GM21737 (cell line): ENCODE measurements at regions not wholly inside any gene's neighbourhood (a gene's known extent, or its start where the extent isn't known, plus 50 kb on each side); places are given as distances from the start of the nearest gene placed in this dataset.
"Not testable (repeated sequence)": the region's sequence is repeated elsewhere in the genome, so short reads cannot be mapped to it uniquely, and the experiment has no call there.

Source experiments
- ATAC-seq: cut with Tn5 transposase; IDR thresholded peaks from one replicate; pipeline ENCODE4 v1.9.1; 2021; ENCODE audit warnings: mild to moderate bottlenecking, moderate library complexity; ENCODE audit not compliant: unreplicated experiment

DNA sequence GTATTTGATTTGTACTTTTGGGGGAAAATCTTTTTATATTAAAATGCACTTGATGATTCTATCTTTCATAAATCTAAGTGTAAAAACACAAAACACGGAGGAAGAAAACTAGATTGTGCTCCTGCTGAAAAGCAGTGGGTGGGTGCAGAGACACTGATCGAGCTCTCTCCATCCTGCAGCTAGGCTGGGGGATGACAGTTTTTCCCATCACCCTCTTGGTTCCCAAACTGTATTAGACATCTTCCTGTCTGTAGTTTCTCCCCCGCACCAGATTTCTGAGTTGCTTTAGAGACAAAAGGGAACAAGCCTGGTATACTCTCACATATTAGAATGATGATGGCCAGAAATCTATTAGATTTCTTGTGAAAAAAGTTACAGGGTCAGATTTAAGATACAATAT is 99.6 kb downstream of the FAM114A2 start:
- ATAC-seq, result no peak

DNA sequence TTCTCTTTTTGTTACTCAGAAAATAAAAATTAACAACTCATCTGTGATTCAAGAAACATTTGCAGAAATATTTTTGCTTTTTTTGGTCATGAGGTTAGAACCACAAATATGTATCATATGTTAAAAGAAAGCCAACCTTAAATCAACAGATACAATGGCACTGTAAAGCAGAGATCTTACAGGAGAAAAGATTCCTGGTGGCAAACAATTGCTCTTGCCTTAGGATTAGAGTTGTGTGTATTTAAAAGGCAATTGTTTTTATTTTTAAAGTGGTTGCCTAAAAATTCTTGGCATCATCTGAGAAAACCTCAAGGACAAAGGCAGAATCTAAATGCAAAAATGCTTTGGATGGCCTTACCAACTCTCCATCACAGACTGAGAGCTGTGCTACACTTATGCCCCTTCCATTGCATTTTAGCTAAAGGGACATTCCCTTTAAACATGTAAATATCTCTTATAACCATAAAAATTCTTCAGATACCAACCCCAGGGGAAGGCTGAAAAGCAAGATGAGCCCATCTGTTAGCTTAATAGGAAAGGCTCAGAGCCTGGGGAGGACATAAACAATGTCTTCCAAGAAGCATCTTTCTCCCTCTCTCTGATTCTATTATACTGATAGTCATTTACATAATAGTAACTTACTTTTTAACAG is 100.4 kb downstream of the FAM114A2 start:
- ATAC-seq, result no peak

DNA sequence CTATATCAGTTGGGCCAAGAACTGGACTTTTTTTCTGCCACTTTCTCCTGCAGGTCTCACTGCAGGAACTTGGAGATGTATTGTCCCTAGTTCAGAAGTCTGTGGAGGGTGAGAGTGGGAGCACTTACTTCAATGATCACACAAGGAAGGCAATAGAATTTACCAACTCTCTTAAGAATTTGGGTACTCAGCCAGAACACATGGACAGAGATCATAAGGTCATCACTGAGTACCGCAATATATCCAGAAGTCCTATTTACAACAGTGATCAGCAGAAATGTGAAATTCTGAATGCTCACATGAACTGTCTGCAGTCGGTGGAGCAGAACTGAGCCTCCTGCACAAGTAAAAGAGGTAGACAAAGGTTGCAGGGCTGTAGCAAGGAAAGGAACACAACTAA is 101.0 kb downstream of the FAM114A2 start:
- ATAC-seq, result no peak

DNA sequence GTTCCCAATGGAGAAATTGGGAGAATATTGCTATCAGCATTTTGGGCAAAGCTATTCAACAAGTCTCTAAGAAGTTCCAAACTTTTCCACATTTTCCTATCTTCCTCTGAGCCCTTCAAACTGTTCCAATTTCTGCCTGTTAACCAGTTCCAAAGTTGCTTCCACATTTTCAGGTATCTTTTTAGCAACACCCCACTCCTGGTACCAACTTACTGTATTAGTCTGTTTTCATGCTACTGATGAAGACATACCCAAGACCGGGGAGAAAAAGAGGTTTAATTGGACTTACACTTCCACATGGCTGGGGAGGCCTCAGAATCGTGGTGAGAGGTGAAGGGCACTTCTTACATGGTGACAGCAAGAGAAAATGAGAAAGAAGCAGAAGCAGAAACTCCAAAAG is 103.6 kb downstream of the FAM114A2 start:
- ATAC-seq, result not testable (repeated sequence)

DNA sequence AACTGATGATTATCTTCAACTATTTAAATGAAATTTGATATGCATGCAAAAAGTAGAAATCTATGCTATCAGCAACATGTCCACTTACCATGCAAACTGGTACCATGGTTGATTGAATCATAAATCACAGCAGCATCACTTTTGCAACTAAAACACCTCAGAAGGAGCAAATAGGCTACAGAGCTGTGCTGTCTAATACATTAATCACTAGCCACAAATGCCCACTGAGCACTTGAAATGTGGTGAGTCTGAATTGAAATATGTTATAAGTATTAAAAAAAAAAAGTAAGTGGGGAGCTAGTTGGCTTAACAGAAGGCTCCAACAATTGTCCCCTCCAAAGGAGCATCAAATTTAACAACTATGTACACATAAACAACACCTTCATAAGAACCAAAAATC is 112.5 kb downstream of the FAM114A2 start:
- no peak for ATAC-seq

DNA sequence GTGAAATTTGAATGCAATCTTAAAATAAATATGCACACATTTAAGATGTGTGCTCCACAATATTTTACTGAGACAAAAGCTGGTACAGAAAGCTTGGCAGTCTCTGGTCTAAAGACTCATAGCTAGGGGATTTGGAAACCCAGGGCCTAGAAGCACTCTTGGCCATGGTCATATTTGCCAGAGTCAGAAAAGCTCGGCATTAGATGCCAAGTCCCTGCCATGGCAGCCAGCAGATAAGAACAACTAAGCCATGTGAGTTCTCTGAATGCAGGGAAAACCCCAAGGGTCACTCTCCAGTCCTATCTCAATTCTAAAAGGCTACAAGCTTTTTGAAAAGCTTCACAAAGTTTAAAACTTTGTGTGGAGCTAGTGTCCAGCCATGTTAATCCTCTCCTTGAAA is 119.5 kb downstream of the FAM114A2 start:
- ATAC-seq, result no peak

DNA sequence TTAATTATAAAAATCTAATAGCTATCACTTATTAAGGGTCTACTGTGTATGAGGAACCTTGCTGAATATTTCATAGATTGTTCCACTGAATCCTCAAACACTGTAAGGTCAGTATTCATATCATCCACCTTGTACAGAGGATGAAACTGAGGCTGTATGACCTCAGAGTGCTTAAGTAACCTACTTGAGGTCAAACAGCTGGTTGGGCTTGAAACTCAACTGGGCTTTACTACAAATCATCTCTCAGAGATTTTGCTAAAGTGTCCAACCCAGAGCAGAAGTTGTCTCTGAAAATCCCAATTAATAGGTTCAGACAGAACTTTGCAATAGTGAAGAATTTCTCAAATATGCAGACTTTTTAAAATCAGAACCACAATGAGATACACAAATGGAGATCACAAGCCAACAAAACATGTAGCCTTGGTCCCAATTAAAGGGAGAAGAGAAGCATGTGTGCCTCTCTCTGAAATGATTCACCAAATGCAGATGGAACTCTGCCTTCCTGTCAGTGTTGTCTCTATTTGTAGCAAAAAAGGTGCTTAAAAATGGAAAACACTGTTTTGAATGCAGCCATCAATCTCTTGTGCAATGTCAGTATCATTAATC is 131.4 kb downstream of the FAM114A2 start:
- ATAC-seq, result no peak

DNA sequence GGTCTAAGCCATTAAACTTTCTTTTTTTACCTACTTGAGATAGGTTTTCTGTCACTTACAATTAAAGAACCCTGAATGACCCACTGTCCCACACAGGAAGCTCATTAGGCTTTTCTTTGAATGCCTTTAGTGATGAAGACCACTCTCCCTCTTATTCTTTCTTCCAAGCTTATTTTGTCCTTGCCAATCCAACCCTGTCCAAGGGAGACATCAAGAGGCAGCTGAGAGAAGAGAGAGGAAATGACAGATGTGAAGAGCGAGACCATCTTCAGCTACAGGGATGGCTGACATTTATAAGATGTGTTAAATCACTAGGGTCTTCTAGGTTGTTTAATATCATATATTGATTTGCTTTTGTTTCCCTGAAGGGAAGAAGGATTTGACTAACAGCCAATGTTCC is 133.5 kb downstream of the FAM114A2 start:
- ATAC-seq, result no peak

DNA sequence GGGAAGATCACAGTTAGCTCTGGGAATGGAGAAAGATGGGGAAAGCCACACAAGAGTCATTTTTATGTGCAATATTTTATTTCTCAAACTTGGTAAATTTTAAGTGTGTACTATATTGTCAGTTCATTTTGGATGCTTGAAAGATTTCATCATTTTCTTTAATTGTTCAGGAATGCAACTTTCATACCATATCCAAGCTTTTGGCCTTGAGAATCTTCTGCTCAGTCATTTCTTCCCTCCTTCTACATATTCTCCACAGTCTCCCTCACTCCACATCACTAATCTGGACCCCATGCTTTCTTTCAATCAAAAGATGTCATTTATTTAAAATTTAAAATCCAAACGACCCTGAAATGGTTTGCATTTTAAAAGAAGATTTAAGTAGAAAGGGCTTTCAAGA is 135.4 kb downstream of the FAM114A2 start:
- ATAC-seq, result no peak

DNA sequence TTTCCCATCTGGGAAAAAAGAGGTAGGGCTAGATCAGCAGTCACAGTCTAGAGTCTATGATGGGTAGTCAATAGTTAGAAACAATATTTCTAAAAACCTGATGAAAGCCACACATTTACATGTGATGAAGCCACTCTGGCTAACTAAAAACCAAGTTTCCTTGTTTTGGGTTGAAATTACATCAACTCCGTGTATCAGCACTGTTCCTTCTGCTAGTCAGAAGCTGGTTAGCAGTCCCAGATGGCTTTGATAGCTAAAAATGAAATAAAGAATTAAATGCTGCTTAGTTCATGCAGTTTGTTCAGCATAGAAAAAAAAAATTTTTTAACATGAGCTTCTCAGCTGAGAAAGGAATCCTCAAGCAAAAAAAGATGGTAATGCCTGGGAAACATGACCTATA is 136.7 kb downstream of the FAM114A2 start:
- ATAC-seq, result no peak

DNA sequence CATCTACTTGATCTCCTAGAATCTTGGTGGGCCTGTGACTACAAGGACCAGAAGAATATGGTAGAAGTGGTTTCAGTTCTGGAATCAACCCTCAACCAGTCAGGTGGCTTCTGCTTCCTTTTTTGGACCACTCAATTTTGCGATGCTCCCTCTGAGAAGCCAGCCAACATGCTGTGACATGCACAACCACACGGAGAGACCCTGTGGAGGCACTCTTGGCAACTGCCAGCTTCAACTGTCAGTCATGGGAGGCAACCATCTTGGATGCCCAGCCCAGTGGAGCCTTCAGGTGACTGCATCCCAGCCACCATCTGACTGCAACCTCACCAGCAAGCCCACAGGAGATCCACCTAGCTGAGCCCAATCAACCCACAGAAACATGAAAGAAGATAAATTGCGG is 137.3 kb downstream of the FAM114A2 start:
- ATAC-seq, result no peak

DNA sequence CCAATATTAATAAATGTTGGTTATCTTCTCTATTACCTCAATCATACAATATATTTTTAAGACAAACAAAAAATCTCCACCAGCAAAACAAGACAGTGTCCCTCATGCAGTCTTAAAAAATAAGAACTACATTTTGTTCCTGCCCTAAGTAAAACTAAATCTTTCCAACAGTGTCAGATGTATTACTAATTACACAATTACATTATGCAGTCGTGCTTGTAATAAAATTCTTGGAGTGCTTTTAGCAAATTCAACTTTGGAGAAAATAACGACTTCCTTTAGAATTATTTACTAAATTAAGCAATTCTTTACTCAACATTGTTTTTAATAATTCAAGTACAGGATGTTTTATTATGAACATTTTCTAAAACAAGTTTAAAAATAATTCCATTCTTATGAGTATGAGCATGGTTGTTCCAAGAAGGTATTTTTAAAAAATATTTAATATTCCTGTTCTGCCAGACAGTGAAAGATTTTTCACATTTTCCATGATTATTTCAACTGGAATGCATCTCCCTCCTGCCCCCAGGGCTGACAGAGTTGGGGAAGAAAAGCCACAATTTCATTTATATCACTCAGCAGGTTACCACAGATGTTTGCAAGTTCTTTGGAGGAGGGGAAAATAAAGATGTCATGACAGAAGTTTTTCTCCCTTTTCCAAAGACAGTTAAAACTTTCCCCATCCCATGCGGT is 137.9 kb downstream of the FAM114A2 start:
- no peak for ATAC-seq

DNA sequence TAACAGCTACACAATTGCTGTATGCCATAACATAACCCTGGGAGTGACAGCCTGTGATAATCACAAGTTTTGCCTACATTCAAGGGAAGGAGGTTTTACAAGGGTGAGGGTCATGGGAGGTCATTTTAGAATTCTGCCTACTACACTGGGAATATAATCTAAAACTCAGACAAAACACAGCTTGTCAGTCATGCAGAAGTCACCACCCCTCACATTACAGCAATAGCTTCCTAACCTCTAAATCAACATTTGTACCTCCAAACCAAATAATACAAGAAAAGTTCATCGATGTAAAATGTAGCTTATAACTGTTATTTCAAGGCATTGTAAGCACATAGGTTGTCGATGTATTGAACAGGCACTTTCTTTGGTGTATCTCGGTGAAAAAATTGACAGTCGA is 139.0 kb downstream of the FAM114A2 start:
- no peak for ATAC-seq

DNA sequence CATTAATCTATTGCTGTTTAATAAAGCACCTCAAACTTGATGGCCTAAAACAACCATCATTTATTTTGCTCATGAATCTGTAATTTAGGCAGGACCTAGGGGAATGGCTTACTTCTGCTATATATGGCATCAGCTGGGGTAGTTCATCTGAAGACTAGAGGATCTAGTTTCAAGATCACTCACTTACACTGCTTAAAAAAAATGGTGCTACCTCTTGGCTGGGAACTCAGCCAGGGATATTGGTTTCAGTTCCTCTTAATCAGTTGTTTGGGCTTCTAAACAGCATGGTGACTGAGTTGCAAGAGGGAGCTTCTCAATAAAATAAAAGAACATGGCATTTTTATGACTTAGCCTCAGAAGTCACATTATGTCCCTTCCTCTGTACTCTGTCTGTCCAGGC is 142.0 kb downstream of the FAM114A2 start:
- ATAC-seq, result peak; percentile 99

DNA sequence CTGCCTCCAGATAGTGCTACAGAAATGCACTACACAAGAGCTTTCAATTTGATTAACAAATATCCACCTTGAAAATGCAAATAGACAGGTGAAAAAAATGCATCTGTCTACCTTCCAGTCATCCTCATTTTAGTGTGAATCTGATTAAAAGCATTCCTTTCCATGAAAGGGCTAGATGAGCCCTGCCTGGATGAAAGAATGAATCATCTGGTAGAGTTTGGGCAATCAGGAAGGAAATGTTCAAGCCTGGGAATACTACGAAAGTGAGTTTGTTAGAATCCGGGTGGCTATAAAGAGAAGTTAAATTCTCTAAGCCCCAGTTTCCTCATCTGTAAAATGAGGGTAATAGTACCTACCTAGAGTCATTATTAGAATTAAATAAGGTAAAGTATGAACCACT is 142.6 kb downstream of the FAM114A2 start:
- no peak for ATAC-seq

DNA sequence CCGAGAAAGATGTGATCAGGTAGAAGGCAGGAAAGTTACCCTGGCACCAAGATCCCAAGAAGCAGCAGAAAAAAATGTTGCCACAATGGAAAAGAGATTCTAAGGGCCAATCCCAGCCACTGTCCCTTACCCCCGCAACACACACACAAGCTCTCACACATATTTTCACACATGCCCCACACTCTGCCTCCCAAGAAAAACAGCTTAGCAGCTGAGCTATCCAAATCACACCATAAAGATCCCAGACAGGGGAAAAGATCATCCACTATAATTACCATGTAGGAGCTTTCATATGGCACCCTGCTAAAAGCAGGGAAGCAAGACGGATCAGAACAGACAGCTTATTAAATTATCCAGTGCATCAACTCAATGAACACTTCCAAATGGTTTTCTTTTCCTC is 143.4 kb downstream of the FAM114A2 start:
- no peak for ATAC-seq

DNA sequence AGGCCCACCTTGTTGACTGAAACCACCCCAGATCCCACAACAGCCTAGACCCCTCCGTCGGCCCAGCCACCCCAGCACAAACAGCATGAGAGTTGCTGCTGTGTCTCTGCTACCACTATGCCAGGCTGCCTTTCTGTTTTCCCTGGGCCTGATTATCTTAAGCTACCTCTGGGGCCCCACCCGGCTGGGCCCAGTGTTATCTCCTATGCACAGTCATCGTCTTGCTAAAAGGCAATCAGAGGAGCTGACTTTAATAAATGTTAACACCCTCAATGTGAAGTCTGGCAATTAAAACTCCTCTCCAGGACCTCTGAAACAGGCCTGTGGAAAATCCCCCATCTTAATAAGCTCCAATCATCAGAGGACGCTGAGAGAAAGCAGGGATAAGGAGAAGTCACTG is 144.9 kb downstream of the FAM114A2 start:
- no peak for ATAC-seq

DNA sequence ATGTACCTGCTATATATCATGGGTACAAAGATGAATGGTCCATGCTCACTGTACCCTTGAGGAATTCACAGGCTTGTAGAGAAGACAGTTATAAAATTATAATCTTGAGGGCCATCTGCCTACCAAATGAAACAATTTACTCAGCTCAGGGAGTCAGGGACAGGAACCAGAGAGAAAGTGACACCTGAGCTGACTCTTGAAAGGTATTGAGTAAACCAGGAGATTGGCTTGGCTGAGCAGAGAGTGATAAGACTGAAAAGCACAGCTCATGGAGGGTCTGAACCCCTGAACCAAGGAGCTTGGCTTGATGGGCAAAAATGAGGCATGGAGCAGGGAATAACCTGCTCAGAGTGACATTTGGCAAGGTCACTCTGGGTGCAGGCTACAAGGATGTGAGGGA is 147.3 kb downstream of the FAM114A2 start:
- no peak for ATAC-seq

DNA sequence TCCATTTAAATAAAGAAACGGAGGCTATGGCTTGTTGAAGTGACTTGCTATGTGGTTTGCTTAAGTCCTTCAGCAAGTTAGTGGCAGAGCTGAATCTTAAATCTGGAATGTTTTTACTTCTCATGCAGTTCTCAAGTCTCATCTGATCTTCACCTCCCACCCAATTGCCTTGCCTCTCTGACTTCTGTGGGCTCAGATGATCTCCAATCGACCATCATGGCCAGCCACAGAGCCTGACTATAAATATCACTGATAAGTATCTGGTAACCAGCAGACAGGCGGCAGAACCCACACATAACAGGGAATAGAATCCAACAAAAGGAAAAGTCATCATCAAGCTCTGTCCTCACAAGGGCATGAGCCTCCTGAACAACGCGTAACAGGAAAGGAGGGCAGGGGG is 149.9 kb downstream of the FAM114A2 start:
- ATAC-seq, result no peak

DNA sequence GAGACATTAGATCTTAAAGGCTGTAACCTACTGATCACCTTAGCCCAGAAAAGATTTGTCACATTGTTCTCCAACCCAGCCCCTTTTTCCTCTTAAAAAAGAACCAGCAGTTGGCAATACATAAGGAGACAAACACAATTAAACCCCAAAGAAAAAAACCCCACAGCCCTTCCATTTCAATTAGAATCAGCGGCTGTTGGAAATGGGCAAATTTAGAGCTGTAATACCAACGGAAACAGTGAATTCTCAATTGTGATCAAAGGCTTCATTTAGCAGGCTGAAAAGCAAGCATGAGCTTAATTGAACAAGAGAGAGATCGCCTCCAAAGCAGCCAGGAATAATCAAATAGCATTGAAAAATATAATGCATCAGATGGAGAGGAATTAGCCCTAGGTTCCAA is 153.6 kb downstream of the FAM114A2 start:
- ATAC-seq, result no peak

DNA sequence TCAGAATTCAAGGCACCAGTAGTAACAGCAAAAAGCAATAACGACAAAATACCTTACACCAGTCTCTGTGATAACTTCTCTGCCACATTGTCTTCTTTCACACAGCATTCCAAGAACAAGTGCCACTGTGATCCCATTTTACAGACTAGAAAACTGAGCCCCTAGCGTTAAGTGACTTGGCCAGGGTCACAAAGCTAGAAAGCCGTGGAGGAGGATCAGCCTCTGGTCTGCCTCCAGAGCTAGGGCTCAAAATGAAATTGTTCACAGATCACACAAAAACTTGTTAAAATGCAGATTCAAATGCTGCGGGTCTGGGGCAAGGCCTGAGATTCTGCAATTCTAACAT is 154.1 kb downstream of the FAM114A2 start:
- no peak for ATAC-seq

DNA sequence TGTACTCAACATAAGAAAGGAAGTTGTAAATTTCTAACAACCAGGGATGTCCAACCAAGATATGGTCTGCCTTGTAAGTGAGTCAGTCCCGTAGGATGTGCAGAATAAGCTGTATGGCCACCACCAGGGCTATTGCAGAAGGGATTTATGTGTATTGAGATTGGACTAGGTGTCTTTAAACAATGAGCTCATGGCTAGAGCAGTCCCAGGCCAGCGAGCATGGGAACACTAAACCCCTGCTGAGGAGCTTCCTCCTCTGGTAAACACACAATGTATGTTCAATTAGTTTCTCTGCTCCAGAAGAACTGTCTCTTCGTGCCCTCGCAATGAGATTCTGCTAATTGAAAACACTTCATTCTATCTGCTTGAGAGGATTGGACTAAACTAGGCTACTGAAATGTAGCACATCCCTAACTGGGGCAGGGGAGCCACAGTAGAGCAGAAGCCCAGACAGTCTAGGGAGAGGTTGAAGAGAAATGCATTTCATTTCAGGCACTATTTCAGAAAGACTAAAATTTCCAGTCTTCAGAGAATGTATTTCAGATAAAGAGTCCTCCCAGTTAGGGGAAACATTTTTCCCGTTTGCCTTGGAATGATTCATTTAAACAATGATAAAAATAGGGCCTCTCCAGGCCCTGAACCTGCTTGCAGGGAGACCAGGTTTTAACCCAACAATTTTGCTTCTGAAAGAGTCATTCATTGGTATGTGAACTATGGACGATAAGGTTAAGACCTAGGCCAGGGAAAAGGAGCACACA is 154.7 kb downstream of the FAM114A2 start:
- no peak for ATAC-seq
